Endothelial cell of umbilical vein (primary cell): ENCODE measurements at regions not wholly inside any gene's neighbourhood (a gene's known extent, or its start where the extent isn't known, plus 50 kb on each side); places are given as distances from the start of the nearest gene placed in this dataset.

Source experiments
- BruUV-seq: library from RNA; stranded (reverse); fragments of 400-500 nt; replicated peaks from 2 replicates; lab custom pipeline; 2021; lab: Mats Ljungman, UMichigan
- CTCF ChIA-PET: fragments of 300-600, 350-600 bp; sonication (Branson Sonifier 250); formaldehyde crosslinking; loops from one replicate; lab custom pipeline; 2021; ENCODE audit warnings: antibody characterized with exemption, inconsistent platforms; lab: Charles Lee
- POLR2A ChIA-PET: fragments of 300-600, 350-600 bp; sonication (Branson Sonifier 250); formaldehyde crosslinking; loops from one replicate; lab custom pipeline; 2021; ENCODE audit warnings: antibody characterized with exemption, inconsistent platforms; lab: Charles Lee
- DNase-seq: peaks from one replicate; pipeline ENCODE4 v3.0.0-alpha.2; 2011; ENCODE audit warnings: low read depth, low spot score
- FAIRE-seq: peaks from 2 replicates; lab custom pipeline; 2011; peaks lifted over from hg19 to GRCh38; lab: Jason Lieb, UNC
- H2AFZ ChIP-seq: 2 replicates; pipeline ENCODE4 v1.6.0; 2012; ENCODE audit warnings: low read depth, low read length, control low read depth, inconsistent platforms
- H3K27ac ChIP-seq: 2 replicates; pipeline ENCODE4 v1.5.1; 2011; ENCODE audit warnings: low read depth, mild to moderate bottlenecking, control low read depth, low read length, moderate library complexity; ENCODE audit not compliant: insufficient read depth
- H3K27me3 ChIP-seq, 2 experiments: 2 replicates each; pipeline versions ENCODE4 v1.6.0 to v1.6.1; 2011; ENCODE audit warnings: low read length in 2 of 2, mixed read lengths in 1 of 2; ENCODE audit not compliant: control insufficient read depth in 2 of 2, insufficient read depth in 2 of 2
- H3K36me3 ChIP-seq, 2 experiments: 2 replicates in 1 of 2; 3 replicates in 1 of 2; pipeline ENCODE4 v1.5.1; 2011; ENCODE audit warnings: low read length in 2 of 2, mild to moderate bottlenecking in 1 of 2, moderate library complexity in 1 of 2; ENCODE audit not compliant: control insufficient read depth in 2 of 2, insufficient read depth in 2 of 2; ENCODE audit errors: extremely low read depth in 1 of 2
- H3K4me1 ChIP-seq: 3 replicates; pipeline ENCODE4 v1.5.1; 2011; ENCODE audit warnings: mild to moderate bottlenecking, low read length; ENCODE audit not compliant: control insufficient read depth, insufficient read depth; ENCODE audit errors: extremely low read depth
- H3K4me2 ChIP-seq: 2 replicates; pipeline ENCODE4 v1.6.1; 2011; ENCODE audit warnings: low read length, control low read depth, mixed read lengths; ENCODE audit not compliant: insufficient read depth
- H3K4me3 ChIP-seq, 3 experiments: fragments of 200-600 bp in 1 of 3; sonication (generic), shearing (Covaris generic) in 1 of 3; replicated peaks in 1 of 3; 2 replicates each; pipeline ENCODE4 v1.5.1; 2011 to 2016; ENCODE audit warnings: control low read depth in 3 of 3, low read length in 3 of 3, mild to moderate bottlenecking in 2 of 3, inconsistent platforms in 1 of 3, low read depth in 1 of 3, moderate library complexity in 1 of 3; ENCODE audit not compliant: insufficient read depth in 1 of 3
- H3K79me2 ChIP-seq: 2 replicates; pipeline ENCODE4 v1.6.0; 2012; ENCODE audit warnings: low read length, inconsistent platforms; ENCODE audit not compliant: control insufficient read depth, insufficient read depth
- H3K9ac ChIP-seq: replicated peaks from 2 replicates; pipeline ENCODE3; 2011; ENCODE audit warnings: low read length, control low read depth; ENCODE audit not compliant: insufficient read depth; ENCODE audit errors: extremely low read depth
- H3K9me1 ChIP-seq: replicated peaks from 3 replicates; pipeline ENCODE4 v1.6.0; 2011; ENCODE audit warnings: mild to moderate bottlenecking, low read length; ENCODE audit not compliant: control insufficient read depth, insufficient read depth; ENCODE audit errors: extremely low read depth
- H3K9me3 ChIP-seq: replicated peaks from 2 replicates; pipeline ENCODE4 v1.5.1; 2012; ENCODE audit warnings: low read length, inconsistent platforms; ENCODE audit not compliant: control insufficient read depth, insufficient read depth
- H4K20me1 ChIP-seq: replicated peaks from 2 replicates; pipeline ENCODE3; 2011; ENCODE audit warnings: mild to moderate bottlenecking, low read length; ENCODE audit not compliant: control insufficient read depth, insufficient read depth; ENCODE audit errors: extremely low read depth
- CTCF ChIP-seq, 2 donors: IDR thresholded peaks; 1 replicate in 1 of 2; 2 replicates in 1 of 2; pipeline ENCODE4 v1.5.1; 2011; ENCODE audit warnings: low read length in 2 of 2, mild to moderate bottlenecking in 2 of 2, moderate library complexity in 2 of 2, control low read depth in 1 of 2, inconsistent platforms in 1 of 2, low read depth in 1 of 2; ENCODE audit not compliant: insufficient read depth in 1 of 2; ENCODE audit errors: extremely low read depth in 1 of 2
- EZH2 ChIP-seq: IDR thresholded peaks from 2 replicates; pipeline ENCODE4 v1.6.1; 2012; ENCODE audit warnings: borderline replicate concordance, low read depth, mild to moderate bottlenecking, moderate library complexity, low read length, inconsistent platforms; ENCODE audit not compliant: severe bottlenecking
- FOS ChIP-seq: IDR thresholded peaks from 2 replicates; pipeline ENCODE4 v1.6.1; 2011; ENCODE audit warnings: mild to moderate bottlenecking, low read length, moderate library complexity, borderline replicate concordance; ENCODE audit not compliant: insufficient read depth
- GATA2 ChIP-seq: IDR thresholded peaks from 2 replicates; pipeline ENCODE4 v1.7.0; 2011; ENCODE audit warnings: low read depth, mild to moderate bottlenecking, moderate library complexity, mixed read lengths, low read length; ENCODE audit not compliant: insufficient read length, insufficient read depth
- JUN ChIP-seq: IDR thresholded peaks from 2 replicates; pipeline ENCODE4 v1.6.1; 2011; ENCODE audit warnings: borderline replicate concordance, low read depth; ENCODE audit not compliant: insufficient read length, insufficient read depth
- MAX ChIP-seq: IDR thresholded peaks from 2 replicates; pipeline ENCODE4 v1.6.1; 2011; ENCODE audit not compliant: insufficient read depth, insufficient read length
- MYC ChIP-seq: IDR thresholded peaks from one replicate; pipeline ENCODE4 v1.6.1; 2011; ENCODE audit warnings: mild to moderate bottlenecking, low read depth, low read length
- POLR2A ChIP-seq: IDR thresholded peaks from 2 replicates; pipeline ENCODE4 v1.6.1; 2012; ENCODE audit warnings: low read depth, mild to moderate bottlenecking, control low read depth, low read length
- POLR2AphosphoS5 ChIP-seq: IDR thresholded peaks from 2 replicates; pipeline ENCODE4 v1.6.1; 2012; ENCODE audit warnings: low read depth, mild to moderate bottlenecking, control low read depth, low read length, moderate library complexity; ENCODE audit not compliant: insufficient read depth
- dilution Hi-C: fragments of 300-500 bp; cut with MboI; formaldehyde crosslinking; loops from one replicate; pipeline ENCODE4 v1.15.0; 2019; ENCODE audit warnings: low sequenced_read_pairs; ENCODE audit not compliant: extremely low pct_ligation_motif_present
- intact Hi-C: fragments of 100-400 bp; cut with micrococcal nuclease; formaldehyde crosslinking; loops from one replicate; pipeline ENCODE4 v1.10.0; 2022

GRCh38 chr1:199173356-199173755 is 534.5 kb downstream of the PTPRC start:
- H2AFZ ChIP-seq, result no peak overlapping the region
- FAIRE-seq (no peak), DNase-seq (no peak)
- no peak overlapping the region for H3K4me3 ChIP-seq
- no peak overlapping the region for H3K9ac ChIP-seq
- no TSS peak for BruUV-seq
- H3K27me3 ChIP-seq, result no peaks in the 10 kb centered on the region
- TF ChIP-seq GATA2 (no peak), POLR2A (no peak), CTCF (IDR thresholded peaks at IDR 0.05; ENCODE audit: extremely low read depth in 1 of 2, insufficient read depth in 1 of 2, low read depth in 1 of 2, low read length in 2 of 2) (no peak), JUN (no peak), MAX (no peak), FOS (no peak)
- H3K27ac ChIP-seq, result no peak overlapping the region
- no peaks in the 10 kb centered on the region for H3K36me3 ChIP-seq
- ChIA-PET CTCF (interaction anchor here (1.0 kb wide), 1 partner anchor 70 kb away, joined by 4 read pairs; no protein-coding TSS in a partner anchor), POLR2A (no interaction called here)
- intact Hi-C loops, result no loop called here
- H3K79me2 ChIP-seq, result no peaks in the 10 kb centered on the region
- no peaks in the 10 kb centered on the region for H3K4me1 ChIP-seq
- dilution Hi-C loops, result no loop called here
- H3K4me2 ChIP-seq, result no peak overlapping the region
- no peaks in the 10 kb centered on the region for H4K20me1 ChIP-seq
- no peaks in the 10 kb centered on the region for H3K9me3 ChIP-seq
- H3K9me1 ChIP-seq, result no peaks in the 10 kb centered on the region

GRCh38 chr1:199174336-199174735 is 535.5 kb downstream of the PTPRC start:
- FAIRE-seq (no peak), DNase-seq (no peak)
- no peak overlapping the region for H3K9ac ChIP-seq
- no peak overlapping the region for H3K4me3 ChIP-seq
- H3K4me2 ChIP-seq, result no peak overlapping the region
- ChIA-PET POLR2A (no interaction called here), CTCF (no interaction called here)
- dilution Hi-C loops, result no loop called here
- no peaks in the 10 kb centered on the region for H3K4me1 ChIP-seq
- H2AFZ ChIP-seq, result no peak overlapping the region
- intact Hi-C loops, result no loop called here
- no peaks in the 10 kb centered on the region for H3K36me3 ChIP-seq
- no peak for TF ChIP-seq EZH2
- TF ChIP-seq POLR2AphosphoS5, result no peak
- TF ChIP-seq CTCF (IDR thresholded peaks at IDR 0.05; ENCODE audit: extremely low read depth in 1 of 2, insufficient read depth in 1 of 2, low read depth in 1 of 2, low read length in 2 of 2), result no peak
- TF ChIP-seq MYC, result no peak
- no peak for TF ChIP-seq FOS
- no peak for TF ChIP-seq MAX
- TF ChIP-seq POLR2A, result no peak
- no peak for TF ChIP-seq JUN
- no peak for TF ChIP-seq GATA2
- no TSS peak for BruUV-seq
- H3K27me3 ChIP-seq, result no peaks in the 10 kb centered on the region
- no peaks in the 10 kb centered on the region for H3K79me2 ChIP-seq
- no peaks in the 10 kb centered on the region for H4K20me1 ChIP-seq
- H3K9me1 ChIP-seq, result no peaks in the 10 kb centered on the region
- no peaks in the 10 kb centered on the region for H3K9me3 ChIP-seq
- H3K27ac ChIP-seq, result no peak overlapping the region
